GM23248 (cell line): ENCODE measurements at regions not wholly inside any gene's neighbourhood (a gene's known extent, or its start where the extent isn't known, plus 50 kb on each side); places are given as distances from the start of the nearest gene placed in this dataset.

Source experiments
- DNase-seq: peaks from one replicate; pipeline ENCODE4 v3.0.0-alpha.2; 2015
- H2AFZ ChIP-seq: fragments of 200-600 bp; sonication (generic); 2 replicates; pipeline ENCODE4 v1.6.1; 2016; ENCODE audit warnings: antibody characterized with exemption
- H3F3A ChIP-seq: fragments of 200-600 bp; sonication (generic); 2 replicates; pipeline ENCODE4 v1.6.1; 2016; ENCODE audit warnings: mild to moderate bottlenecking, antibody characterized with exemption, mixed run types; ENCODE audit not compliant: insufficient read depth
- H3K27ac ChIP-seq: fragments of 200-600 bp; sonication (generic); 2 replicates; pipeline ENCODE4 v1.5.1; 2016; ENCODE audit warnings: mild to moderate bottlenecking
- H3K27me3 ChIP-seq: fragments of 200-600 bp; sonication (generic); replicated peaks from 2 replicates; pipeline ENCODE4 v1.6.1; 2016; ENCODE audit warnings: mild to moderate bottlenecking; ENCODE audit not compliant: insufficient read depth
- H3K36me3 ChIP-seq: fragments of 200-600 bp; sonication (generic); 2 replicates; pipeline ENCODE4 v1.6.1; 2016; ENCODE audit warnings: low read depth, mild to moderate bottlenecking
- H3K4me1 ChIP-seq: fragments of 200-600 bp; sonication (generic); 2 replicates; pipeline ENCODE4 v1.6.1; 2016; ENCODE audit warnings: mild to moderate bottlenecking; ENCODE audit not compliant: insufficient read depth
- H3K4me2 ChIP-seq: fragments of 200-600 bp; sonication (generic); one replicate; pipeline ENCODE4 v1.6.1; 2016; ENCODE audit warnings: mild to moderate bottlenecking; ENCODE audit not compliant: unreplicated experiment
- H3K4me3 ChIP-seq: fragments of 200-600 bp; sonication (generic); 2 replicates; pipeline ENCODE4 v1.5.1; 2016; ENCODE audit warnings: mild to moderate bottlenecking
- H3K79me2 ChIP-seq: fragments of 200-600 bp; sonication (generic); 2 replicates; pipeline ENCODE4 v1.6.1; 2016; ENCODE audit warnings: mild to moderate bottlenecking; ENCODE audit not compliant: insufficient read depth
- H3K9ac ChIP-seq: fragments of 200-600 bp; sonication (generic); 2 replicates; pipeline ENCODE4 v1.6.1; 2016; ENCODE audit warnings: mild to moderate bottlenecking
- H3K9me2 ChIP-seq: fragments of 200-600 bp; sonication (generic); 2 replicates; pipeline ENCODE4 v1.6.1; 2016; ENCODE audit warnings: mixed run types, mild to moderate bottlenecking, moderate library complexity; ENCODE audit not compliant: insufficient read depth
- H3K9me3 ChIP-seq: fragments of 200-600 bp; sonication (generic); one replicate; pipeline ENCODE4 v1.6.1; 2017; ENCODE audit warnings: low read depth
- H4K20me1 ChIP-seq: fragments of 200-600 bp; sonication (generic); 2 replicates; pipeline ENCODE4 v1.6.0; 2016; ENCODE audit not compliant: insufficient read depth
- EZH2 ChIP-seq: fragments of 200-600 bp; sonication (generic); IDR thresholded peaks from 2 replicates; pipeline ENCODE4 v1.6.1; 2018; ENCODE audit warnings: antibody characterized with exemption, mild to moderate bottlenecking; ENCODE audit not compliant: insufficient read depth, poor library complexity, severe bottlenecking
- EZH2phosphoT487 ChIP-seq: fragments of 200-600 bp; sonication (generic); IDR thresholded peaks from 2 replicates; pipeline ENCODE4 v1.6.1; 2018; ENCODE audit warnings: antibody characterized with exemption, moderate library complexity, mild to moderate bottlenecking, low read depth; ENCODE audit not compliant: insufficient read depth
- WGBS, 2 experiments: methylation state at CpG; one replicate each; pipeline ENCODE4 v1.1.6; 2015 to 2017; ENCODE audit warnings: low lambda C conversion rate in 2 of 2, low coverage in 1 of 2; ENCODE audit errors: missing lambda C conversion rate in 2 of 2; 5-methylcytosine and 5-hydroxymethylcytosine counted together
- in situ Hi-C: fragments of 300-500 bp; cut with MboI; formaldehyde crosslinking; loops from 2 replicates; pipeline ENCODE4 v1.15.0; 2020

GRCh38 chrX:113868177-113868576, 715.7 kb upstream of the HTR2C start:
- Histone ChIP-seq H3K4me2 (no peak overlapping the region), H3K4me3 (no peak overlapping the region), H3K4me1 (no peaks in the 10 kb centered on the region), H4K20me1 (no peaks in the 10 kb centered on the region), H2AFZ (no peak overlapping the region), H3K79me2 (no peaks in the 10 kb centered on the region), H3K9ac (no peak overlapping the region), H3K27ac (no peak overlapping the region), H3F3A (no peaks in the 10 kb centered on the region), H3K9me3 (no peaks in the 10 kb centered on the region), H3K36me3 (no peaks in the 10 kb centered on the region), H3K9me2 (no peaks in the 10 kb centered on the region), H3K27me3 (no peaks in the 10 kb centered on the region)
- in situ Hi-C loops: no loop called here
- WGBS, 2 experiments: 0 to 1% methylated on average over 5 of the region's 5 CpGs
- TF ChIP-seq EZH2phosphoT487 (no peak), EZH2 (no peak)
- DNase-seq: no peak

GRCh38 chrX:113849408-113849807, 734.5 kb upstream of the HTR2C start:
- no peak for DNase-seq
- Histone ChIP-seq H3K4me3 (no peak overlapping the region), H3K9me3 (no peaks in the 10 kb centered on the region), H3K79me2 (no peaks in the 10 kb centered on the region), H3K4me2 (no peak overlapping the region), H4K20me1 (no peaks in the 10 kb centered on the region), H3K27me3 (no peaks in the 10 kb centered on the region), H2AFZ (no peak overlapping the region), H3K27ac (no peak overlapping the region), H3K36me3 (no peaks in the 10 kb centered on the region), H3F3A (no peaks in the 10 kb centered on the region), H3K9ac (no peak overlapping the region), H3K4me1 (no peaks in the 10 kb centered on the region), H3K9me2 (no peaks in the 10 kb centered on the region)
- in situ Hi-C loops: no loop called here
- no peak for TF ChIP-seq EZH2
- TF ChIP-seq EZH2phosphoT487: no peak

GRCh38 chrX:113833096-113834055, 750.5 kb upstream of the HTR2C start:
- DNase-seq: no peak
- H3K9me3 ChIP-seq: no peaks in the 10 kb centered on the region
- no peak overlapping the region for H2AFZ ChIP-seq
- no peak overlapping the region for H3K4me2 ChIP-seq
- H3K27ac ChIP-seq: no peak overlapping the region
- in situ Hi-C loops: no loop called here
- no peaks in the 10 kb centered on the region for H3K36me3 ChIP-seq
- TF ChIP-seq EZH2phosphoT487: no peak
- no peak for TF ChIP-seq EZH2
- H3K4me3 ChIP-seq: no peak overlapping the region
- no peaks in the 10 kb centered on the region for H3K79me2 ChIP-seq
- WGBS, 2 experiments: 37 to 40% methylated on average over 7 to 8 of the region's 8 CpGs
- H3K9ac ChIP-seq: no peak overlapping the region
- H3F3A ChIP-seq: no peaks in the 10 kb centered on the region
- no peaks in the 10 kb centered on the region for H3K4me1 ChIP-seq
- no peaks in the 10 kb centered on the region for H3K27me3 ChIP-seq
- no peaks in the 10 kb centered on the region for H4K20me1 ChIP-seq
- no peaks in the 10 kb centered on the region for H3K9me2 ChIP-seq

GRCh38 chrX:113828470-113828869, 755.4 kb upstream of the HTR2C start:
- Histone ChIP-seq H3K36me3 (no peaks in the 10 kb centered on the region), H4K20me1 (no peaks in the 10 kb centered on the region), H3K79me2 (no peaks in the 10 kb centered on the region), H3F3A (no peaks in the 10 kb centered on the region), H3K4me1 (no peaks in the 10 kb centered on the region), H3K9me2 (no peaks in the 10 kb centered on the region), H3K4me2 (no peak overlapping the region), H3K27me3 (no peaks in the 10 kb centered on the region), H3K9ac (no peak overlapping the region), H3K9me3 (no peaks in the 10 kb centered on the region), H2AFZ (no peak overlapping the region), H3K27ac (no peak overlapping the region), H3K4me3 (no peak overlapping the region)
- no peak for TF ChIP-seq EZH2
- no peak for TF ChIP-seq EZH2phosphoT487
- no peak for DNase-seq
- in situ Hi-C loops: no loop called here
- 21 to 29% methylated on average over 6 to 7 of the region's 7 CpGs for WGBS, 2 experiments
